ENCODE measurements at regions not wholly inside any gene's neighbourhood (a gene's known extent, or its start where the extent isn't known, plus 50 kb on each side); places are given as distances from the start of the nearest gene placed in this dataset.

GRCh38 chr14:25836636-25837035, 761.2 kb downstream of the NOVA1 start:
- intact Hi-C loops (cut with micrococcal nuclease; ENCODE audit: unreplicated experiment) = loop anchor here (5.0 to 10.0 kb wide), 5 partner anchors 168 to 898 kb away; no protein-coding TSS in a partner anchor
- BruUV-seq (replicated peaks) = no TSS peak
- Histone ChIP-seq H3K9me3 (ENCODE audit: low read depth, low read length, poor library complexity, severe bottlenecking) (no peaks in the 10 kb centered on the region), H3K27me3 (replicated peaks; ENCODE audit: insufficient read depth, low read depth, low read length, poor library complexity) (no peaks in the 10 kb centered on the region), H3K27ac (ENCODE audit: low read depth, low read length, poor library complexity, severe bottlenecking) (no peak overlapping the region), H3K36me3 (ENCODE audit: insufficient read depth, low read length, poor library complexity, severe bottlenecking) (no peaks in the 10 kb centered on the region), H3K4me3 (ENCODE audit: low read depth, low read length, poor library complexity, severe bottlenecking) (no peak overlapping the region), H3K4me1 (ENCODE audit: insufficient read depth, low read length, poor library complexity, severe bottlenecking) (peaks cover 57% of the 10 kb centered on the region)
- no peak for TF ChIP-seq EZH2 (IDR thresholded peaks at IDR 0.05; ENCODE audit: borderline replicate concordance, low read depth, low read length, poor library complexity, severe bottlenecking)
- no peak for TF ChIP-seq CTCF (conservative IDR thresholded peaks at IDR 0.05; ENCODE audit: low read depth, low read length)
- DNase-seq (ENCODE audit: low spot score) = peak; percentile 16
- ChIA-PET POLR2A (ENCODE audit: low non-redundant PET) (no interaction called here), CTCF (interaction anchor here (1.0 kb wide), 1 partner anchor 293 kb away, joined by 3 read pairs; no protein-coding TSS in a partner anchor)

GRCh38 chr14:25833341-25834126, 764.3 kb downstream of the NOVA1 start:
- DNase-seq (ENCODE audit: low spot score) = peak; percentile 87
- ChIA-PET POLR2A (ENCODE audit: low non-redundant PET) (no interaction called here), CTCF (interaction anchor here (0.8 kb wide), 1 partner anchor 296 kb away, joined by 3 read pairs; no protein-coding TSS in a partner anchor)
- H3K36me3 ChIP-seq (ENCODE audit: insufficient read depth, low read length, poor library complexity, severe bottlenecking) = no peaks in the 10 kb centered on the region
- BruUV-seq (replicated peaks) = no TSS peak
- no peak for TF ChIP-seq EZH2 (IDR thresholded peaks at IDR 0.05; ENCODE audit: borderline replicate concordance, low read depth, low read length, poor library complexity, severe bottlenecking)
- peak; percentile 90 for TF ChIP-seq CTCF (conservative IDR thresholded peaks at IDR 0.05; ENCODE audit: low read depth, low read length)
- no peaks in the 10 kb centered on the region for H3K27me3 ChIP-seq (replicated peaks; ENCODE audit: insufficient read depth, low read depth, low read length, poor library complexity)
- H3K4me3 ChIP-seq (ENCODE audit: low read depth, low read length, poor library complexity, severe bottlenecking) = no peak overlapping the region
- H3K27ac ChIP-seq (ENCODE audit: low read depth, low read length, poor library complexity, severe bottlenecking) = no peak overlapping the region
- H3K9me3 ChIP-seq (ENCODE audit: low read depth, low read length, poor library complexity, severe bottlenecking) = no peaks in the 10 kb centered on the region
- intact Hi-C loops (cut with micrococcal nuclease; ENCODE audit: unreplicated experiment) = loop anchor here (2.0 to 10.0 kb wide), 6 partner anchors 171 to 901 kb away; no protein-coding TSS in a partner anchor
- H3K4me1 ChIP-seq (ENCODE audit: insufficient read depth, low read length, poor library complexity, severe bottlenecking) = peaks cover 47% of the 10 kb centered on the region

GRCh38 chr14:25832585-25832984, 765.2 kb downstream of the NOVA1 start:
- H3K27me3 ChIP-seq (replicated peaks; ENCODE audit: insufficient read depth, low read depth, low read length, poor library complexity) = no peaks in the 10 kb centered on the region
- no peak overlapping the region for H3K27ac ChIP-seq (ENCODE audit: low read depth, low read length, poor library complexity, severe bottlenecking)
- POLR2A ChIA-PET (ENCODE audit: low non-redundant PET) = no interaction called here
- CTCF ChIA-PET = no interaction called here
- peaks cover 38% of the 10 kb centered on the region for H3K4me1 ChIP-seq (ENCODE audit: insufficient read depth, low read length, poor library complexity, severe bottlenecking)
- peak; percentile 18 for DNase-seq (ENCODE audit: low spot score)
- H3K36me3 ChIP-seq (ENCODE audit: insufficient read depth, low read length, poor library complexity, severe bottlenecking) = no peaks in the 10 kb centered on the region
- intact Hi-C loops (cut with micrococcal nuclease; ENCODE audit: unreplicated experiment) = loop anchor here (2.0 to 10.0 kb wide), 6 partner anchors 172 to 902 kb away; no protein-coding TSS in a partner anchor
- no peak for TF ChIP-seq EZH2 (IDR thresholded peaks at IDR 0.05; ENCODE audit: borderline replicate concordance, low read depth, low read length, poor library complexity, severe bottlenecking)
- no peak for TF ChIP-seq CTCF (conservative IDR thresholded peaks at IDR 0.05; ENCODE audit: low read depth, low read length)
- no TSS peak for BruUV-seq (replicated peaks)
- H3K9me3 ChIP-seq (ENCODE audit: low read depth, low read length, poor library complexity, severe bottlenecking) = no peaks in the 10 kb centered on the region
- no peak overlapping the region for H3K4me3 ChIP-seq (ENCODE audit: low read depth, low read length, poor library complexity, severe bottlenecking)

All from A673 (cell line).